Dermis microvascular lymphatic vessel endothelial cell (primary cell): ENCODE measurements at regions not wholly inside any gene's neighbourhood (a gene's known extent, or its start where the extent isn't known, plus 50 kb on each side); places are given as distances from the start of the nearest gene placed in this dataset.
"Not testable (repeated sequence)": the region's sequence is repeated elsewhere in the genome, so short reads cannot be mapped to it uniquely, and the experiment has no call there.

Source experiments
- DNase-seq, 2 donors: peaks; one replicate each; pipeline versions ENCODE4 v3.0.0 to v3.0.0-alpha.2; 2010; ENCODE audit warnings: low read depth in 2 of 2

DNA sequence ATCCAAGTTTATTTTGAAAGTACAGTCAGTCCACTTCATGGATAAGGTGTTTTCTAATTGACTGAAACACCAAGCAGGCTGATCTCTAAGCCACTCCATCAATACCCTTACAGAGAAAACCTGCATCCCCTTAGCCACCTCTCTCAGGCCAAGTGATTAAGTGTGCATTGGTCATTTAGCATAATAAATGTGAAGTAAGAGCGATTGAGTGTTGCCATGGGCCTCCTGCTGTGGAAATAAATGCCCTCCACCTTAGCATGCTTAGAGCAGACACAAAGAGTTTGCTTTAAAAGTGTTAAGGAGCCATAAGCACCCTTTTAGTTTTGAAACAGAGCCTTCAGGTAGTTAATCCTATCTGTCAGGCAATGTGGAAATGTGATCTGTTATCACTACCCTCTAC lies 386.5 kb downstream of the GPAT3 start:
- DNase-seq = no peak

GRCh38 chr4:83921124-83921523 lies 385.2 kb downstream of the GPAT3 start:
- DNase-seq = no peak

DNA sequence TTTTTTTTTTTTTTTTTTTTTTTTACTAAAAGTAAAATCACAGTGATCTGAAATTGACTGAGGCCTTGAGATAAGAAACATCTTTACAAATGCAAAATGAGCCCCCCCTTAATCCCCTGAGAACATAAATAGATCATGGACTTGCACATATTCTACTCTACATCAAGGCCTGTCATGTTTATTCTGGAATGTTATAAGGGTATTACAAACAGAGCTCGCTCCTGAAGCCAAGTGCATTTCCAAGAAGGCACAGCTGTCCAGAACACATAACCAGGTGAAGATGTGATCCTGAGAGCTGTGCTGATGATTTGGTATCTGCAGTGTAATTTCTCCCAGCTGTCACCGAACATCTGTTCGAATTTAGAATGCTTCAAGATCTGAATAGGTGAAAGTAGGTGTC lies 384.5 kb downstream of the GPAT3 start:
- no peak for DNase-seq

DNA sequence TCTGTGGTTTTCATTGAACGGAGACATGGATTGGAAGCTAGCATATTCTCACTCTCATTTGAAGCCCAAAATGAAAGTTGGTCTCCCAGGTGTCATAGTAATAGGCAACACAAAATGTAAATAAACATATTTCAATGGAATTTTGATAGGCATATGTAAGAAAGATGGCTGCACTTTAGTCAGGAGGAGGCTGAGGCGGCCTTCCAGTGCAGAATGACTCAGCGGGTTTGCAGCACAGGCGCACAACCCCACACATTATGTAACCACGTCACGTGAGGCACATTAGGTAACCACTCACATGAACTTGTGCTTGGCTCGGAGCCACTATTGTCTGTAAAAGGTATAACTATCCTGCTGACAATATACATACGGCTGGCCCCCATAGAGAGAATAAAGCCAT lies 381.7 kb downstream of the GPAT3 start:
- DNase-seq = peak; percentile 9 to 12

GRCh38 chr4:83910693-83911092 lies 374.8 kb downstream of the GPAT3 start:
- no peak for DNase-seq

GRCh38 chr4:83906561-83906960 lies 370.7 kb downstream of the GPAT3 start:
- no peak for DNase-seq

DNA sequence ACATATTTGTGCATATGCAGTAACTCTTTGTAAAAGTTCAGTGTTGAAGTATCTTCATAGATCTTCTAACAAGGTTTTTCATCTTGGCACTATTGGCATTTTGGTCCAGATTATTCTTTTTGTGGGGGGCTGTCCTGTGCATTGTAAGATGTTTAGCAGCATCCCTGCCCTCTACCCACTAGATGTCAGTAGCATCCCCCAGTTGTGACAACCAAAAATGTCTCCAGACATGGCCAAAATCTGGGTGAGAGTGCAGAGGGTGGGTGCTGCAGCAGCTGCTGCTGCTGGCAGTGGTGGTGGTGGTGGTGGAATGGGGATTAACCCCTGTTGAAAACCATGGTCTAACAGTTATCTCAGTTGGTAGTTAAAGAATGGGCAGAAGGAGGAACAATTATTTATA lies 370.0 kb downstream of the GPAT3 start:
- no peak for DNase-seq

GRCh38 chr4:83903740-83904139 lies 367.8 kb downstream of the GPAT3 start:
- not testable (repeated sequence) for DNase-seq

DNA sequence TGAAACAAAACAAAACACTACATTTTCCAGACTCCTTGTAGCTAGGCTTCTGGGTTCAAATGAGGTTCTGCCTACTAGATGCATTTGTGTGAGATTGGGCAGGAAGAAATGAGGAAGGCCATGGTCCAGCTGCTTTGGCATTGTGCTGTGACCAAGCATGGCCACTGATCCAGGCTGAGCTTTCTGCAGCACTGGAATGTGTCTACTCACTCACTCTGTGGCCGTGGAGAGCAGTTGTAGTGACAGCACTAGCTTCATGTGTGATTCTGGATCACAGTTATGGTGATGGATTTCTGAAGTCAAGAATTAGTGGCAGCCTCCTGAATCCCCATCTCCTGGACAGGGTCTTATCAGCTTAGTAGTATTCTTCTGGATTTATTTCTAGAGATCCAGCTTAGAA lies 358.9 kb downstream of the GPAT3 start:
- no peak for DNase-seq

GRCh38 chr4:83890816-83891215 lies 354.9 kb downstream of the GPAT3 start:
- DNase-seq = no peak

DNA sequence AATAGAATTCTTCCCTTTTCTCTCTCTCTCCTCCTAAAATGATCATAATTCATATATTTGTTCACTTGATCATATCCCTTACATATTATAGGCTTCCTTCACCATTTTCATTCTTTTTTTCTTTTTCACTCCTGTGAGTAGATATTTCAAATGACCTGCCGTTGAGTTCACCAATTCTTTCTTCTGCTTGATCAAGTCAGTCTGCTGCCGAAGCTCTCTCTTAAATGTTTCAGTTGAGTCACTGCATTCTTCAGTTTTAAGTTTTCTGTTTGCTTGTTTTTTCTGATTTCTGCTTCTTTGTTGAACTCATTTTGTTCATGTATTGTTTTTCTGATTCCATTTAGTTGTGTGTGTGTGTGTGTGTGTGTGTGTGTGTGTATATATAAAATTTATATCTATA lies 354.3 kb downstream of the GPAT3 start:
- no peak for DNase-seq

- DNase-seq = no peak
These were observed 353.9 kb downstream of the GPAT3 start for GRCh38 chr4:83889802-83890201.

DNA sequence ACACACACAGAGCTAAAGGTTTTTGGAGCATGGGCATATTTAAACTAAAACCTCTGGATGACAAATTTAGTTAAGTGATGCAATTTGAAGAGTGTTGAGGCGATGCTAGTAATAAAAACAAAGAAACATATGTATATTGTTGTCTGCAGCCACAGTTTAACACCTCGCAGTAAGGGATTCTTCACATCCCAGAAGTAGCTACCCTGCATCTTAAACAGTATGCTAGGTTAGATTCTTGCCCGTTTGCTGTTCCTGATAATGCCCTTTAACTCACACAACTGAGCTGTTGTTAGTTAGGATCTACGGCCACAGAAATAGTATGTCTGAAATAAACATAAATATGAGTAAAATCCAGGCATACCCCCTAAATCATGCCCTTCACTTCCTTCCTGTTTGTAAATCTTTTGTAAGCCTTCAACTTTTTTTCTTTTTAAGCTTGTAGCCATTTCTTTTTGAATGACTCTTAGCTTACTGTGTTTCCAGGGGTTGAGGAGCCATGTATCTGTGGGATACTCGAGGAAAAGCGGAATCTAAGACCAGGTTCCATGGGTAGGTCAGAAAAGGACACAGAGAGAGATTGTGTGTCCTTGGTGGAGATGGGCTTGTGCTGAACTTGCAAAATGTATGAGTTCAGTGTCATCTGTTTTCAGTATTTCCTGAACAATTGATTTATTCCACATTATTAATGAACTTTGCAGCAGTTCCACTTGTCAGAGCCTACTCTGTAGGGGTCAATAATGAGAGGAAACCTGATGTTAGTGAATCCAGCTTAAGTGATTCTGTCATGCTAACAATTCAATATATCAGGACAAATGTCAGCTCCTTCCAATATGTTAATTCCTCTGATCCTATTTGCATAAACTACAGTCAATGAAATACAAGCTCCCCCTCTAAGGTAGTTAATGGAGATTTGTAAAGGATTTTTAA lies 349.6 kb downstream of the GPAT3 start:
- DNase-seq = no peak

- DNase-seq = no peak
These were observed 340.1 kb downstream of the GPAT3 start for GRCh38 chr4:83876047-83876446.

GRCh38 chr4:83875437-83875836 lies 339.5 kb downstream of the GPAT3 start:
- DNase-seq = no peak

DNA sequence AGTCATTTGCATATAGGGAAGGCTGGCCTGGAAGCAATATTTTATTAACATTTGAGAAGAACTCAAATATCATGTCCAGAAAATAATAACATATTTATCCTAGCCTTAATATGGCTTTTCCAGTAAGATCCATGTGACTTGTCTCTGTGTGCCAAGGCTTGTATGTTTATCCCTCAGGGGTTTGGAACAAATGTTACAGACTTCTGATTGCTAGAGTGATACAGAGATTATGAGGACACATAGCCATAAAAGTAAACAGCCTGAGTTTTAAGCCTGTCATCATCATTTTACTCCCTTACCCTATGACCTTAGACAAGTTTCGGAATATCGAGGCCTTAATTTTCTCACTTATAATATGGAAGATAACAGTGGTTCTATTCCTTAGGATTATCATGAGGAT lies 338.1 kb downstream of the GPAT3 start:
- DNase-seq = no peak

DNA sequence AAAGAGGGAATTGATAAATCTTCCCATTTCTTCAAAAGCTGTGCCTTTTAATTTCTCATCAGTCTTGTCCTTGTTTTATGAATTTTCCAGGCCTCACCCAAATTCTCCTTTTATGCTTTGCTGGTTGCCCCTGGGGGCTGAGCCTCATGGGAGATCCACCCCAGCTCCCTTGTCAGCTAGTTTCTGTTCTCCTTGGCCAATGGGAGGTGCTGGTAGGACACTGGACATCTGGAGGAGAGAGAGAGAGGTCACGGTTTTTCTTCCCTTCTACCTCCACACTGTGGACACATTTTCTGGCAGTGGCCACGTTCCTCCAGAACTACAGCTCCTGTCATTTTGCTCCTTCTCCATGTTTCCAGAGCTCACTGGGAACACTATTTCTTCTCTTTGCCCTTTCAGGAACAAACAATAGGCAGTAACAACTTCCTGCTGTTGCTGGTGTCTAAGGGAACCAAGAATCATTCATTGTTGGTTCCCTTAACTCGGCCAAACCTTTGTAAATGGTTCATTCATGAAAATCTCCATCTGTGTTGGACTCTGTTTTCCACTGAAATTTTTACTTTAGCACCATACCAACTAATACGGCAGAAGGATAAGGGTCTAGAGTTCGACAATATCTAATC lies 334.5 kb downstream of the GPAT3 start:
- no peak for DNase-seq

- no peak for DNase-seq
These were observed 331.1 kb downstream of the GPAT3 start for GRCh38 chr4:83866834-83867621.

- DNase-seq = no peak
These were observed 329.7 kb downstream of the GPAT3 start for GRCh38 chr4:83865417-83866150.

- DNase-seq = no peak
These were observed 328.3 kb downstream of the GPAT3 start for GRCh38 chr4:83864097-83864817.

DNA sequence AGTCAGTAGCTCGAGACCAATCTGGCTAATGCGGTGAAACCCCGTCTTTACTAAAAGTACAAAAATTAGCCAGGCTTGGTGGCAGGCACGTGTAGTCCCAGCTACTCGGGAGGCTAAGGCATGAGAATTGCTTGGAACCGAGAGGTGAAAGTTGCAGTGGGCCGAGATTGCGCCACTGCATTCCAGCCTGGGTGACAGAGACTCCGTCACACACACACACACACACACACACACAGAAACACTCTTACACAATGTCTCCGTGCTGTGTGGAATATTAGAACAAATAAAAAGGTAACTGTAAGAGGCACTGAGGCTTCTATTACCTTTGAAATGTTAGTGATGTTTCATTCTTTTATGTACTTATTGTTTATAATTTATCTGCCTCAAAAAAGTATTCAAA lies 326.6 kb downstream of the GPAT3 start:
- no peak for DNase-seq
